CD4-positive, alpha-beta T cell treated with Interleukin-6 for 4 hours (primary cell): ENCODE measurements at regions not wholly inside any gene's neighbourhood (a gene's known extent, or its start where the extent isn't known, plus 50 kb on each side); places are given as distances from the start of the nearest gene placed in this dataset.
"Not testable (repeated sequence)": the region's sequence is repeated elsewhere in the genome, so short reads cannot be mapped to it uniquely, and the experiment has no call there.

Source experiments
- DNase-seq: peaks from one replicate; pipeline ENCODE4 v3.0.0-alpha.2; 2020; ENCODE audit warnings: mixed read lengths

DNA sequence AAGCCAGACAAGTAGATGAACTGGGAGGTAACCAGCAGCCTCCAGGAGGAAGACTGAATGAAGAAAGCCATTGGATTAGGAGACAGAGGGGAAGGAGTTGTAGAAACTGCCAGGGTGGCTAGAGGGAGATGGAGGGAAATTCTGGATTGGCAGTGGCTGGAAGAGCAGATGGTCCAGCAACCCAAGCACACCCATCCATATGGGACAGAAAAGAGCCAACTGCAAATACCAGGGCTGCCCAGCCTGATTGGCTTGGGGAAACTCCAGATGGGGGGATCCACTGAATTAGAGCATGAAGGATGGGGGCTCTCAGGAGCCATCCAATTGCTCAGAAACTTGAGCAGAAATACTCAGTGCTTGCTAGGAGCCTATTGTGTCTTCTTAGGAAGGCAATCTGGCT lies 173.5 kb upstream of the EPB41L3 start:
- no peak for DNase-seq

DNA sequence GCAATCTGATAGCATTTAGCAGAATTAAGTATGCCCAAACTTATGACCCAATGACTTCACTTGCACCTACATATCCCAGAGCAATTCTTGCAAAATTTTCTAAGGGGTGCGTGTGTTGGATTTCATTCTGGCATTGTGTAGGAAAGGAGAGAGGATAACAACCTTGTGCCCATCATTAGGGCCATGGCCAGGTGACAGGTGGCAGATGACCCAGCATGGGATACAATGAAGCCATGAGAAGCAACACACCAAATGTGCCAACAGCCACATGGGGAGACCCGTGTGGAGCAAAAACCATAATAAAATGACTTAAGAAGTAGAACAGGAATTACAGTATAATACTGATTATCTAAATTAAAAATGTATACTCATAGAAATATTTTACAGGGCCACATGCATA lies 166.9 kb upstream of the EPB41L3 start:
- no peak for DNase-seq

DNA sequence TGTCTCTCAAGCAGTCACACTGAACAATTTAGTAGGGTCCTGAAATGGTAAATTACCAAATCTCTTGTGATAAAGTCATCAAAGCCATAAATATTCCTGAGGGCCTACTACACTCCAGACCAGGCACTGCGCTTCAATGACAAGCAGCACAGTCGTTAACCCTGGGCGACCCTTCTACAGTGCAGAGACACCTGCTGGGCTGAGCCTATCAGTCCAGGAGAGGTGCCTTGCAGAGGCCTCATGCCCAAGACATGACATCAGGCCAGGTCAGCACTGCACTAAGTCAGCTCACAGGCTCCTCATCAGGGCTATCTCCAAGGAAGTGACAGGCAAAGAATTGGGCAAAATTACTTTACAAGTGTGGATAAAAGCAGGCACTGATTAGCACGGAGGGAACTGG lies 166.4 kb upstream of the EPB41L3 start:
- no peak for DNase-seq

DNA sequence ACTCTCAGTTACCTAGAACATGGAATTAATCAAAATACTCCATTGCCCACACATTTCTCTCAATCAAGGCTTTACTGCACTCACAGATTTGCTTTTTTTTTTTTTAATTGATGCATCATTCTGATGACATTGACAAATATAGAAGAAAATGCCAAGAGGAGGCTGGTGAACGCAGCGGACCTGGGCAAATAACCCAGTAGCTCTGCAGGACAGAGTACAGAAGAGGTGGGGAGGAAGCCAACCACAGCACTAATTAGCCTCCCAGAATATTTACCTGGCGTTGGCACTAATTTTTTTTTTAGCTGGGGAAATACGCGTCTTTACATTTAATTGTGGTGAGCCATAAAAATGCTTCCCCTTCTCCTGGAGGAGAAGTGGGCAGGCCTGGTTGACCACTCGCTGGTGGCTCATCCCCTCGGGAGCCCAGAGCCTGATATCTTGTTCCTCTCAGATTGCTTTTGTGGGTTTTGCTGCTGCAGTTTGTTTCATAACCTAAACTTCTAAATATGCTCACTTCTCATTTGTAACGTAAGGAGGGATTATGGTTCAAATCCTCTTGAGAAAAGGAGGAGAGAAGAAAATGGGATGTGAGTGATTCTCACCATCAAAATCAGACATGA lies 165.8 kb upstream of the EPB41L3 start:
- DNase-seq: no peak

DNA sequence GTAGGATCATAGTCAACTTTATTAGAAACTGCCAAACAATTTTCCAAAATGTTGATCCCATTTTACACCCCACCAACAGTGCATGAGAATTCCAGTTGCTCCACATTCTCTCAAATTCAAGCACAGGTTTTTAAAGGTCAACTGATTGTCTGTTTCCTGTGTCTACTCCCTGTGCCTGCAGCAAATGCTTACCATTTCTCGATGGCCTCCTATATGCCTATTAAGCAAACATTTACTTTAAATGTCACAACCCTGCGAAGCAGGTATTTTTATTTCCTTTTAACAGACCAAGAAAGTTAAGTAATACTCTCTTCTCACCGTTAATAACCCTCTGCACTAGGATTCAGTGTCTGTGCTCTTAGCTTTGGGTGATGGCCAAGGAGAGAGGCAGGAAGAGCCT lies 163.8 kb upstream of the EPB41L3 start:
- DNase-seq: no peak

DNA sequence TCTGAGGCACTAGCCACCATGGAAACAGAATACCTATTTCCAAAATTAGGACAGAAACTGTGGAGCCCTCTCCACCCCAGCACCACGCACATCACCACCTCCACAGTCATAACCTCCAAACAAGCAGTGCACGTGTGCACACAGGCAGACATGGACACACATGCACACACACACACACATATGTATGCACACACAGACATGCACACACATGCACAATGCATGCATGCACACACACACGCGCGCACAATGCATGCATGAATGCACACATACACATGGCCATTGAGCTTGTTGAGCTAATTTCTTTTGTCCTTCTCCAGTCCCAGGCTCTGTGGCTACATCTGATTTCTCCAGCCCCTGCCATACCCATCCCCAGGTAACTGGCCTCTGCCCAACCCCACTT lies 161.6 kb upstream of the EPB41L3 start:
- no peak for DNase-seq

DNA sequence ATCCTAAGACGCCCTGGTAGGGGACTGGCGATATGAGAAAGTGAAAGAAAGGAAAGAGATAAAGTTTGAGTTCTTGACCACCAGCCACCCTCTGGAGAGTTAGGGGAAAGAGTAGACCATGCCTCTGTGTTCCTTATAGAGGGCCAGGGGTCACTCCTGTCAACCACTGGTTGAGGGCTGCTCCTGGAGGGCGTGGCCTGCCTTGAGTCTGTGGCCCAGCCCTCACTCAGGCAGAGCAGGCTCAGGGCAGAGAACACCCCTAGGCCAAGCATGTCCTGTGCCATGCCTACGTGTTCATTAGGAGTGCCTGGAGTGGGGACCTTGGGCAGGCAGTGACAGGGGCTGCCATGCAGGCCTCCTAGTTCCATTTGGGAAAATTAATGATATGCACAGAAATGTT lies 161.1 kb upstream of the EPB41L3 start:
- no peak for DNase-seq

DNA sequence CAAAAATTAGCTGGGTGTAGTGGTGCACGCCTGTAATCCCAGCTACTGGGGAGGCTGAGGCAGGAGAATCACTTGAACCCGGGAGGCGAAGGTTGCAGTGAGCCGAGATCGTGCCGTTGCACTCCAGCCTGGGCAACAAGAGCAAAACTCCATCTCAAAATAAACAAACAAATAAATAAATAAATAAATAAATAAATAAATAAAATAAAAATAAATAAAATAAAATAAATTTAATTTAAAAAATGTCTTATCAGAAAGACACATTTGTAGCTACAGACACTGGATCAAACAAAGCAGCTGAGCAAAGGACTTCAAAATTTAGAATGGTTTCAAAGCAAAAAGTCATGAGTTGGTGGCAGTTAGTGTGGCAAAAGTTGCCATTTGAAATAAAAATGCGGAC lies 158.2 kb upstream of the EPB41L3 start:
- DNase-seq: not testable (repeated sequence)

DNA sequence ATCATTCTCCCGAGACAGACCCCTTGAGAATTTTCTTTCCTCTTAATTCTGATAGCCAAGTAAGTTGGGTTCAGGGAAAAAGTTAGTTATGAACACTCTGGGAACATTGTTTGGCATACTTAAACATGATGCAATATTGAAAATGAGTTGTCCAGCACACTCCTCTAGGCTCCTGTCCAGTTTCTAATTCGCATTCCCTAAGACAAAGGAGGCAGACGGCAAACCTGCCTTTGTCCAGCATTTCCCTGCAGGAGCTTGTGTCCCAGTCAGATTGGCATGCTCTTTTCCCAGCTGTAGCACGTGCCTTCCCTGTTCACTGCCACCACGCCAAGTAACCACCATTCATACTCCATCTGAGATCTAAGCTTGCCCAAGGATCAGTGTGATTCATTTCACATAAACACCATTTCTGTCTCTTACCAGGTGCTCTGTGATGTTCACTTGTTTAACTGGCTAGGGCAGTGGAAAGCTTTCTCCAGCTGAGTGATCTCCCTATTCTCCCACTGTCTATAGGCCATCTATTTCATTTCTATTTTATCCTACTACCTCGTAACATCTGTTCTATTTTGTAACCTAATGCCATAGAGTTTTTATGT lies 150.0 kb upstream of the EPB41L3 start:
- DNase-seq: no peak

DNA sequence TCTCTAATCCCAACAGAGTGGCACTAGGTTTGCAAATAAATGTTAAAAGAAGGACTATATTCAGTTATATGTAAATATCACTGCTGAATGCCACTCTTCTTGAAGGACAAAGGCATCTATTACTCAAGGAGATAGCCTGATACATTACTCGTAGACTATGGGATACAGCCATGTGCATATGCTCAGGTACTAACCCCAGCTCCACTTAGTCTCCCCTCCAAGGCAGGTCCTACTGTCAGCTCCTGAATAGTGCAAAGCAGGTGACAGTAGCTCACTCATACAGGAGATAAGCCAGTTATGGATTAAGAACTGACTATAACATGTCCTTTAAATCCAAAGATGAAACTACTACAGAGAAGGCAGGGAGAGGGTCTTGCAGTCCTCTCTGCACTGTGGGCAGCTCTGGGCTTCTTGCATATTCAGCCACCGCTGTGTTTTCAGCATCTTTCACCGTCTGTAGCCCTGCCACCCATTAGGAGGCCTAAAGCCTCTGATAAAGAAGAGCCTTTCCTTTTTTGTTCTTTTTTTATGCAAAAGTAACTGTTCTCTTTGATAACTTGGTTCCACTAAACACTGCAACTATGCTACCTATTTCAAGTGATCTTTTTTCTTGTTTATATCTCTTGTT lies 135.1 kb upstream of the EPB41L3 start:
- no peak for DNase-seq

DNA sequence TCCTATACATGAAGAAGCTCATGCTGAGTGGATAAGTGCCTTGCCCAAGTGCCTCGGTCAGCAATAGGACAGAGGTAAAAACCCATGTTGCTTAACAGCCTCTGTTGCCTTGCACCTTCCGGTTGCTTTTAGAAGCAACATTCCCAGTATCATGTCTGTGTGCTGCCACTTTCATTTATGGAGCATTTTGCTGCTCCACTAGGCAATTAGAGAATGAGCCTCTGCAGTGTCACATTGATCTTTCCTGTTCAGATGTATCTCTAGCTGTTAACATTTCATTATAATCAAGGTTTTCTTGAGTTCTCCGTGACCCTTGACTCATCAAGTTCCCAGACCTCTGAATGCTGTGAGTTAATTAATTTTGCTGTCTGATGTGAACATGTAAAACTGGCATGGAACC lies 134.5 kb upstream of the EPB41L3 start:
- no peak for DNase-seq

DNA sequence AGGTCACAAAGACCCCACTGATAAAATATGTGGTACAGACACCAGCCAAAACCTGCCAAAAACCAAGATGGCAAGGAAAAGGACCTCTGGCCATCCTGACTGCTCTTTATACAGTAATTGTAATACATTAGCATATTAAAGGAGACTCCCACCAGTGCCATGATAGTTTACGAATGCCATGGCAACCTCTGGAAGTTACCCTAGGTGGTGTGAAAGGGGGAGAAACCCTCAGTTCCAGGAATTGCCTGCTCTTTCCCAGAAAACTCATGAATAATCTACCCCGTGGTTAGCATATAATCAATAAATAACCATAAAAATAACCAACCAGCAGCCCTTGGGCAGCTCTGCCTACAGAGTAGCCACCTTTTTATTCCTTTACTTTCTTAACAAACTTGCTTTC lies 129.8 kb upstream of the EPB41L3 start:
- DNase-seq: no peak

DNA sequence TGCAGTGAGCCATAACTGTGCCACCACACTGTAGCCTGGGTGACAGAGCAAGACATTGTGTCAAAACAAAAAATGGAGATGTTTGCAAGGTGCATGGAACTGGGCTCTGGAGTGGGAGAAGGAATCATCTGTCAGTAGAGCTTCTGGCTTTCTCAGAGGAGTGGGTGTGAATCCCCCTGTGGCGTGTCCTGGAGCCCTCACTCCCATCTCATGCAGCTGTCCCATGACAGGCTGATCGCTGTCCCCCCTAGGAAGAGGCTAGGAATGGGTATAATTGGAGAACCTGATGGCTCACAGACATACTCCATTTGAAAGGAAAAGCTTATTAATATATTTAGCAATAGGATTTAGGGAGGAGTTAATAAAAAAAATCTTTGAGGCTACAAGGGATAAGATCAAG lies 125.8 kb upstream of the EPB41L3 start:
- no peak for DNase-seq

DNA sequence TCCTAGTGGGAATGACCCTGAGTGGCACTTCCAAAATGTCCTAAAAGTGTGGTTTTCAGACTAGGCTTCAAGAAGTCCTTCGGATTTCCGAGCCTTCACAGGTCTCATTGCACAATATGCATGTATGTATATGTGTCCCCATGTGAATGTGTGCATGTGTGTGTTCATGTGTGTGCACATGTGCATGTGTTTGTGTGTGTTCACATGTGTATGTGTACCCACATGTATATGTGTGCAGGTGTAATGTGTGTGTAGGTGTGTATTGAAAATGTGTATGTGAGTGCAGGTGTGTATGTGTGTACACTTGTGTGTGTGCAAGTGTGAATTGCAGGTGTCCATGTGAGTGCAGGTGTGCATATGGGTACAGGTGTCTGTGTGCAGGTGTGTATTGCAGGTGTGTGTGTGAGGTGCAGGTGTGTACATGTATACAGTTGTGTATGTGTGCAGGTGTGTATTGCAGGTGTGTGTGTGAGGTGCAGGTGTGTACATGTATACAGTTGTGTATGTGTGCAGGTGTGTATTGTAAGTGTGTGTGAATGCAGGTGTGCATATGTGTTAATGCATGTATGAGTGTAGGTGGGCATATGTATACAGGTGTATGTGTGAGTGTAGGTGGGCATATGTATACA lies 124.4 kb upstream of the EPB41L3 start:
- no peak for DNase-seq

DNA sequence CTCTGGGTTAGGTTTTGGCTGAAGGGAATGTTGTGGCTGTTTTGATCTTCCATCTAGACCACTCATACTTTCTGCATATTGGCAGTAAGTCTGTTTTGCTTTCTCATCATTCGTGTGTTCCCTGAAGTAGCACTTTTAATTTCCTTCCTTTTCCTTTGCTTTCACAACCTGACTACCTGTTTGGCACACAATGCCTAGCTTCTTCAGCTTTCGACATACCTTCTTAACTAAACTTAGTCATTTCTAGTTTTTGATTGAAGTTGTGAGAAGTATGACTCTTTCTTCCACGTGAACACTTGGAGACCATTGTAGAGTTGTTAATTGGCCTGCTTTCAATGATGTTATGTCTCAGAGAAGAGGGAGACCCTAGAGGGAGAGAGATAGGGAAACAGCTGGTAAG lies 123.6 kb upstream of the EPB41L3 start:
- DNase-seq: no peak

DNA sequence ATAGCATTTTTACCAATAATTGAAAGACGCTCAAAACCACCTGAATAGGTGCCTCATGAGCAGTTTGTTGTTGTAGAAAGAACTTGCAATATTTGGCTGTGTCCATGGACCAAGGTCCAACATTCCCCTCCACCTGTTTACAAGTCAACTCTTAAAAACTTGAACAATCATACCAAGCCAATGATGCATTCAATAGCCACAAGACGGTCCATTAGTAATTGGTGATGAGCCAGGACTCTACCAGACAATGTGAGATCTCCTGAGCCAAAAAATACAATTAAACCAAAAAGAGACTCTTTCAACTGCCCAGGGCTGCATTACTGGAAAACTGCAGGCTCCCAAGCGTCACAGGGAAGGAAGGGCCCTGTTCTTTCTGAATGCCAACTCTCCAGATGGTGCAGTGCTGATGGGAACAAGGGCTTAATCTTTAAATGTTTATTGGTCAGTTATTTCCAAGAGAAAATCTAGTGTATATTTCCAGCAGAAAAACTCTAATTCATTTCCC lies 118.8 kb upstream of the EPB41L3 start:
- DNase-seq: no peak

DNA sequence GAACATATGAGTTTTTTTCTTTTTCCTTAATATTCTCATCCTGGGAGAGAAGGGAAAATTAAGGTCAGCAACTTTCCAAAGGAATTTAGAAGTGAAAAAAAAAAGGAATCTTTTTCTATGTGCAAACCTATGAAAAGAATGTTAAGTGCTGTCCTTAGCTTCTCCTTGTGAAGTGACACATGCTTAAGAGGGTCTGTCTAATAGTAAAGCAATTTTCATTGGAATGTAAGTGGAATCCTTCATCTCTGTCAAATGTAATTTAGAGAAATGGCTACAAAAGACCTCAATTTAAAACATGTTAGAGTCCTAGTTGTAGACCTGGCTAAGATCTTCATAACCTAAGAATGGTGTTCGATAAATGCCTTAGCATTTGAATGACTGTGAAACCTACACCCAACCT lies 117.4 kb upstream of the EPB41L3 start:
- no peak for DNase-seq

DNA sequence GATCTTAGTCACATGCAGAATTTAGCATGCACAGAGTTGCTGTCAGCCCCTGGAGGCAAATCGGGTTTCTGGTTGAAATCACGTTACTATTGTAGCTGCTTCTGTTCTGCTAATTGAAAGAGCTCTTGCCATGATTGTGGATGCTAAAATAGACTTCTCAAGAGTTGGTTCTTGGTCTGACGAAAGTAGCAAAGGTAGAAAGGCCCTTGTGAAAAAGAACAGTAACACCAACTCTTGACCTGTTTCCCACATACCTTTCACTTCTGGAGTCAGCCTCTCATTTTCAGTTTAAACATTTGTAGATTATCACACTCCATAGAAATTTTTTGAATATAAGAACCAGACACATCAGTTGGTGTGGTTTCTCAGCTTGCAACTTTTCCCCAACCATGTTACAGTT lies 110.0 kb upstream of the EPB41L3 start:
- DNase-seq: no peak

DNA sequence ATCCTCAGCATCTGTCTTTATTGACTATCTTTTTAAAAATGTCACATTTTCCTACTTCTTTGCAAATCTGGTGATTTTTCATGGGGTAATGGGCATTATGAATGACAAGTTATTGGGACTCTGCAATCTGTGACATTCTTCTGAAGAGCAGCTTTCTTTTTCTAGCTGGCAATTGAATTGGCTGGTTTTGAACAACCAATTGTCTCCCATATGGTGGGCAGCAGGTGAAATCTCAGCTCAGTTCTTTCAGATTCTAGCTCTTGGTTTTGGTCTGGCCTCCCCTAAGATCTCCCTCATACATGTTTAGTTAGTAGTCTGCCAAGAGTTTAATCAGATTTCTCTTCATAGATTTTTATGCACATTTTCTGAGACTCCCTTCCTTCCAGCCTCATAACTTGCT lies 107.9 kb upstream of the EPB41L3 start:
- no peak for DNase-seq

DNA sequence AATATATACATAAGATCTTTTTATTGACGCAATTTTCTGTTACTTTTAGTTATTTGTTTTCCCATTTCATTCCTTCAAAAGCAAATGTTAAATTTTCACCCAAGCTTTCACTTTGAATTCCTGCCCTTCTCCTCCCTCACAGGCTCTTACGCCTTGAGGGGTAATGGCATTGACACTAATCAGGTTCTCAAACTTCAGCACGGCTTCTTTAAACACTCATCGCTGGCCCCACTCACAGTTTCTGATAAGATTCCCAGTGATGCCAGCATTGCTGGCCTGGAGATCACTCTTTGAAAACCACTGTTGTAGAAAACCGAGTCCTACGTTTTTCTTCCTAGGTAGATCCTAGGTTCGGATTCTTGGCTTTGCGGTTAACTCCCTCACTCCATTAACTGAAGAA lies 105.6 kb upstream of the EPB41L3 start:
- DNase-seq: no peak

DNA sequence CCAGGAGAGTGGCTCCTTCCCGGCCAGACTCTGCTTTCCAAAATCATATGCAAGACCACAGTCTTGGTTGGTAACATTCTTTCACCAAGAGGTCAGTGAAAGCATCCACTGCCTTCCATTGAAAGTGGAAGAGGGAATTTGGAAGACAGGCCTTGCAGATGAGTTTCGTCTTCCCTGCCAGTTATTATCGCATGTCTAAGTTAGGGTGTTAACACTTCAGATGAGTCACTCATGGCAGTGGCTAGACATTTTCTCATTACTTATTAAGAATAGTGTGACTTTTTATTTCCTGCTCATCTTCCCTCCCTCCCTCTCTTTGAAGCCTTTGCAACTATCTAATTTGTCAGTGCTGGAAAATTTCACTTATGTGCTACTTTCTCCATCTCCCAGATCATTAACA lies 102.9 kb upstream of the EPB41L3 start:
- DNase-seq: no peak

DNA sequence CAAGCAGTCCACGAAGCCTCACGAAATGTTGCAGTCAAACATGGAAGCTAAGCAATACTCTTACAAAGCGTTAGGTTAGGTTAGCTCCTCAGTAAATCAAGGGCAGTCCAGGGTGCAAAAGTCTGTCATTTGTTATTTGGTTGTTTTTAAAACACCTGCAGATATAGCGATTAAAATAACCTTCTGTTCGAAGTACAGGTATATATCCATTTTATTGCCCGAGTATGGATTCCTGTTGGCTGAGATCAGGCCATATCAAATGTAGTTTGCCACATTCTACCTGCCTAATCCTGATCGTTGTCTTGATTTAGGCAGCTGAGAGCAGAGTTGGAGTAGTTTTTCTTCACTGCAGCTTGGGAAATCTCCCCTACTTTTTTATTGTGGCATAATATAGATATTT lies 99.5 kb upstream of the EPB41L3 start:
- no peak for DNase-seq

DNA sequence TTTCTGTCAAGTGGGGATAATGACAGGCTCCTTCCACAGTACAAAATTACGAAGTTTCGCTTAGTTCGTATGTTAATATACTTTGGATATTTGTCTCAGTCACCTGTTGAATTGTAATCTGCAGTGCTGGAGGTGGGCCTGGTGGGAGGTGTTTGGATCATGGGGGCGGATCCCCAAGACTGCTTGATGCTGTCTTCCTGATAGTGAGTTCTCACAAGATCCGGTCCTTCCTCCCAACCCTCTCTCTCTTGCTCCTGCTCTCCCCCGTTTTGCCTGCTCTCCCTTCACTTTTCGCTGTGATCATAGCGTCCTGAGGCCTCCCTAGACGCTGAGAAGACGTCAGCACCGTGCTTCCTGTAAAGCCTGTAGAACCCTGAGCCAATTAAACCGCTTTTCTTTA lies 97.1 kb upstream of the EPB41L3 start:
- DNase-seq: no peak

DNA sequence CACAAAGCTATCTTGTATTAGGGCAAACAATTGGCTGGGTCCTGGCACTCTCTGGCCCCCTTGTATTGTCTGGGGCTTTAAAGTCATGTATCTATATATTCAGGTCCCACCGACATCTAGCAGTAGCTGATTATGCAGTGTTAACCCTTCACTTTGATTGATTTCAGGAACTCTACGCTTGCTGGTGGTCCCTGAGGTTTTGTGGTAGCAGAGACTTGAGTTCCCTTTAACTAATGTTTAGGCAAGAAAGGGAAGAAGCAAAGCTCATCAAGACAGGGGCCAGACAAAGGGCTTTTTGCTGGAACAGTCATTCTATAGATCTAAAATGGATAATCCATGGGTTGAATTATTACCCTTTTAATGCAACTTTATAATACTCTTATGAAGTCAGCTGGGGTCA lies 95.3 kb upstream of the EPB41L3 start:
- DNase-seq: no peak
